Body of pancreas (tissue), 4 donors: ENCODE measurements at regions not wholly inside any gene's neighbourhood (a gene's known extent, or its start where the extent isn't known, plus 50 kb on each side); places are given as distances from the start of the nearest gene placed in this dataset.

ENCODE experiments used
- CTCF ChIP-seq, 7 experiments: fragments of 450-650 bp in 4 of 7; fragments of 200-600 bp in 3 of 7; sonication (generic) in 3 of 7; IDR thresholded peaks; one replicate each; pipeline ENCODE4 v1.5.1; 2016 to 2019; ENCODE audit warnings: antibody characterized with exemption in 7 of 7
- POLR2A ChIP-seq, 3 donors: fragments of 450-650 bp; IDR thresholded peaks; one replicate each; pipeline ENCODE4 v1.6.1; 2016; ENCODE audit warnings: antibody characterized with exemption in 3 of 3, mild to moderate bottlenecking in 2 of 3

GRCh38 chr12:126773491-126773890 lies 1493.5 kb upstream of the TMEM132C start:
- TF ChIP-seq POLR2A (IDR thresholded peaks at IDR 0.05) (no peak), CTCF (IDR thresholded peaks at IDR 0.05) (no peak)
